K562 (cell line): ENCODE measurements at regions not wholly inside any gene's neighbourhood (a gene's known extent, or its start where the extent isn't known, plus 50 kb on each side); places are given as distances from the start of the nearest gene placed in this dataset.
A peak's percentile ranks its signal among the peaks of the same experiment; 100 is the strongest.

Experiments used
- ADNP ChIP-seq: fragments of 200-800 bp; sonication (Bioruptor generic); IDR thresholded peaks from 2 replicates; pipeline ENCODE4 v1.6.1; 2016; ENCODE audit warnings: missing genetic modification characterization, missing compliant biosample characterization
- CEBPB ChIP-seq: fragments of 450-650 bp; IDR thresholded peaks from 2 replicates; pipeline ENCODE4 v1.6.1; 2016; ENCODE audit warnings: missing genetic modification characterization, missing compliant biosample characterization
- CTBP1 ChIP-seq: fragments of 450-650 bp; IDR thresholded peaks from 2 replicates; pipeline ENCODE4 v1.6.1; 2016; ENCODE audit warnings: borderline replicate concordance
- EZH2 ChIP-seq: IDR thresholded peaks from 2 replicates; pipeline ENCODE4 v1.6.1; 2012; ENCODE audit warnings: low read depth, mild to moderate bottlenecking, inconsistent platforms, low read length, borderline replicate concordance
- GABPA ChIP-seq: fragments of 200-800 bp; sonication (Bioruptor generic); conservative IDR thresholded peaks from 2 replicates; pipeline ENCODE4 v1.6.1; 2016; ENCODE audit warnings: low read depth, missing genetic modification characterization, missing compliant biosample characterization
- HDAC6 ChIP-seq: IDR thresholded peaks from 2 replicates; pipeline ENCODE4 v1.6.1; 2012; ENCODE audit warnings: low read depth, mild to moderate bottlenecking, control low read depth, inconsistent platforms, low read length, moderate library complexity
- KLF13 ChIP-seq: fragments of 450-650 bp; IDR thresholded peaks from 2 replicates; pipeline ENCODE4 v1.6.1; 2016; ENCODE audit warnings: missing genetic modification characterization, low read depth, mild to moderate bottlenecking, missing compliant biosample characterization, moderate library complexity, borderline replicate concordance
- LCOR ChIP-seq: sonication (generic); formaldehyde crosslinking; IDR thresholded peaks from 2 replicates; pipeline ENCODE4 v1.8.0; 2022; ENCODE audit warnings: mild to moderate bottlenecking, missing genetic modification reagents
- LEF1 ChIP-seq: fragments of 450-650 bp; IDR thresholded peaks from 2 replicates; pipeline ENCODE4 v1.6.1; 2016; ENCODE audit warnings: mild to moderate bottlenecking
- MEIS2 ChIP-seq: fragments of 450-650 bp; IDR thresholded peaks from 2 replicates; pipeline ENCODE4 v1.6.1; 2014; ENCODE audit warnings: mild to moderate bottlenecking; ENCODE audit not compliant: partially characterized antibody
- NFIX ChIP-seq: fragments of 250-450 bp; sonication (Bioruptor Pico); IDR thresholded peaks from 2 replicates; pipeline ENCODE4 v1.4.0; 2020; ENCODE audit warnings: low read depth, mild to moderate bottlenecking, moderate library complexity
- NFXL1 ChIP-seq: fragments of 450-650 bp; formaldehyde crosslinking; IDR thresholded peaks from 2 replicates; pipeline ENCODE4 v1.4.0; 2021; ENCODE audit warnings: mild to moderate bottlenecking
- NR1H2 ChIP-seq: sonication (generic); formaldehyde crosslinking; IDR thresholded peaks from 2 replicates; pipeline ENCODE4 v1.4.0; 2020; ENCODE audit warnings: mild to moderate bottlenecking, missing genetic modification reagents
- SIX5 ChIP-seq, 2 experiments: IDR thresholded peaks; 2 replicates each; pipeline ENCODE4 v1.6.1; 2011; ENCODE audit warnings: low read length in 2 of 2, borderline replicate concordance in 1 of 2, low read depth in 1 of 2, mild to moderate bottlenecking in 1 of 2, moderate library complexity in 1 of 2; ENCODE audit not compliant: insufficient read depth in 1 of 2
- SMC3 ChIP-seq: conservative IDR thresholded peaks from 2 replicates; pipeline ENCODE4 v1.6.1; 2011; ENCODE audit warnings: low read depth, low read length, improper control_type of control experiment; ENCODE audit not compliant: insufficient read depth
- THRAP3 ChIP-seq: fragments of 450-650 bp; IDR thresholded peaks from 2 replicates; pipeline ENCODE4 v1.6.1; 2016; ENCODE audit warnings: mild to moderate bottlenecking, inconsistent platforms, borderline replicate concordance
- TF ChIP-seq, protein P1 (sequence below): fragments of 250-450 bp; sonication (Bioruptor Pico); IDR thresholded peaks from 2 replicates; pipeline ENCODE4 v1.5.0; 2021; ENCODE audit warnings: mild to moderate bottlenecking, borderline replicate concordance
- TF ChIP-seq, protein P2 (sequence below), 2 experiments: fragments of 450-650 bp; conservative IDR thresholded peaks; 2 replicates each; pipeline ENCODE4 v1.6.1; 2017; ENCODE audit warnings: mild to moderate bottlenecking in 2 of 2, moderate library complexity in 2 of 2
- TF ChIP-seq, protein P3 (sequence below): fragments of 200-400 bp; formaldehyde crosslinking; IDR thresholded peaks from 2 replicates; pipeline ENCODE4 v1.6.1; 2017; ENCODE audit warnings: mild to moderate bottlenecking, low read depth, low read length, moderate library complexity

DNA sequence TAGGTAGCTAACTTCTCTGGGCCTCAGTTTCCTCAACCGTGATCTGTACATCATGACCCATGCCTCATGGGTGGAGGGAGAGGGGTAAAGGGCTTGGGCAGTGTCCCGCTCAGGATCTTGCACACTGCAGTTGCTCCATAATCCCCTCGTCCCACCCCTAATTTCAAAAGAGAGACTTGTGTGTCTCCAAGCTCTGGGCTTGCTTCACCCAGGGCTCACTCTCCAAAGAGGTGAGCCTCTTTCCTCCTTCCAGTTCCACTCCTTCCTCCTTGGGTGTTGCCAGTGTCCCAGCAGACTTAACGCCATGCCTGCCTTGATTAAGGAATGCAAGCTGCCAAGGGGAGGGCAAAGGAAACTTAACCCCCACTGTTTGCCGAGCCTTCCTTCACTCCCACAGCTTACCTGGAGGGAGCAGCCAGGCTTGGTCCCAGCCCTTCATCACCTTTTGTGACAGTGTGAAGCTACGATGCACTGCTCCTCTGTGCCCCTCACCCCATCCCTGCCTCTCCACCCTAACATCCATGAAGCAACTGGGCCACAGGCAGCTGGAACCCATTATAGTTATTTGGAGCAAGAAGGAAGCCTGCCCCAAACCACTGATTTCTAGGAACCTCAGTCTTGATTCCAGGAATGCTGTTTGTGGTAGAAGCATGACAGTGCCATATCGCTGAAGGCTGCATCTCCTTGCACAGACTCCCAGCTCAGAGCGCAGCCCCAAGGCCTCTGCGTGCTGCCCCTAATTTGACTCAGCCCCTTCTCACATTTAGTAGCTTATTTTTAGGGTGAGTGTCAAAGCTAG lies 363.3 kb downstream of the TNS3 start (continued):
- TF ChIP-seq KLF13 (no peak), GABPA (tag) (no peak), EZH2 (no peak), THRAP3 (no peak), CEBPB (tag) (peak; percentile 17), NFXL1 (CRISPR knock-in tag) (no peak), NFIX (no peak), SIX5 (IDR thresholded peaks at IDR 0.05; ENCODE audit: borderline replicate concordance in 1 of 2, insufficient read depth in 1 of 2, low read depth in 1 of 2, low read length in 2 of 2) (no peak), LCOR (peak; percentile 69; the same call in 1 of the 2 replicates), CTBP1 (peak; percentile 84), MEIS2 (peak; percentile 5), LEF1 (peak; percentile 67; the same call in 1 of the 2 replicates), SMC3 (no peak), ADNP (tag) (no peak), NR1H2 (CRISPR knock-in tag) (no peak), HDAC6 (no peak)
- TF ChIP-seq, protein P1, sequence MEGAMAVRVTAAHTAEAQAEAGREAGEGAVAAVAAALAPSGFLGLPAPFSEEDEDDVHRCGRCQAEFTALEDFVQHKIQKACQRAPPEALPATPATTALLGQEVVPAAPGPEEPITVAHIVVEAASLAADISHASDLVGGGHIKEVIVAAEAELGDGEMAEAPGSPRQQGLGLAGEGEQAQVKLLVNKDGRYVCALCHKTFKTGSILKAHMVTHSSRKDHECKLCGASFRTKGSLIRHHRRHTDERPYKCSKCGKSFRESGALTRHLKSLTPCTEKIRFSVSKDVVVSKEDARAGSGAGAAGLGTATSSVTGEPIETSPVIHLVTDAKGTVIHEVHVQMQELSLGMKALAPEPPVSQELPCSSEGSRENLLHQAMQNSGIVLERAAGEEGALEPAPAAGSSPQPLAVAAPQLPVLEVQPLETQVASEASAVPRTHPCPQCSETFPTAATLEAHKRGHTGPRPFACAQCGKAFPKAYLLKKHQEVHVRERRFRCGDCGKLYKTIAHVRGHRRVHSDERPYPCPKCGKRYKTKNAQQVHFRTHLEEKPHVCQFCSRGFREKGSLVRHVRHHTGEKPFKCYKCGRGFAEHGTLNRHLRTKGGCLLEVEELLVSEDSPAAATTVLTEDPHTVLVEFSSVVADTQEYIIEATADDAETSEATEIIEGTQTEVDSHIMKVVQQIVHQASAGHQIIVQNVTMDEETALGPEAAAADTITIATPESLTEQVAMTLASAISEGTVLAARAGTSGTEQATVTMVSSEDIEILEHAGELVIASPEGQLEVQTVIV (CRISPR knock-in tag) = no peak
- TF ChIP-seq, protein P2, sequence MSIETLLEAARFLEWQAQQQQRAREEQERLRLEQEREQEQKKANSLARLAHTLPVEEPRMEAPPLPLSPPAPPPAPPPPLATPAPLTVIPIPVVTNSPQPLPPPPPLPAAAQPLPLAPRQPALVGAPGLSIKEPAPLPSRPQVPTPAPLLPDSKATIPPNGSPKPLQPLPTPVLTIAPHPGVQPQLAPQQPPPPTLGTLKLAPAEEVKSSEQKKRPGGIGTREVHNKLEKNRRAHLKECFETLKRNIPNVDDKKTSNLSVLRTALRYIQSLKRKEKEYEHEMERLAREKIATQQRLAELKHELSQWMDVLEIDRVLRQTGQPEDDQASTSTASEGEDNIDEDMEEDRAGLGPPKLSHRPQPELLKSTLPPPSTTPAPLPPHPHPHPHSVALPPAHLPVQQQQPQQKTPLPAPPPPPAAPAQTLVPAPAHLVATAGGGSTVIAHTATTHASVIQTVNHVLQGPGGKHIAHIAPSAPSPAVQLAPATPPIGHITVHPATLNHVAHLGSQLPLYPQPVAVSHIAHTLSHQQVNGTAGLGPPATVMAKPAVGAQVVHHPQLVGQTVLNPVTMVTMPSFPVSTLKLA (conservative IDR thresholded peaks at IDR 0.05) = 0 out of 4 replicates have a peak, but pooled peaks of 1 of the 2 experiments have one; percentile 12
- TF ChIP-seq, protein P3, sequence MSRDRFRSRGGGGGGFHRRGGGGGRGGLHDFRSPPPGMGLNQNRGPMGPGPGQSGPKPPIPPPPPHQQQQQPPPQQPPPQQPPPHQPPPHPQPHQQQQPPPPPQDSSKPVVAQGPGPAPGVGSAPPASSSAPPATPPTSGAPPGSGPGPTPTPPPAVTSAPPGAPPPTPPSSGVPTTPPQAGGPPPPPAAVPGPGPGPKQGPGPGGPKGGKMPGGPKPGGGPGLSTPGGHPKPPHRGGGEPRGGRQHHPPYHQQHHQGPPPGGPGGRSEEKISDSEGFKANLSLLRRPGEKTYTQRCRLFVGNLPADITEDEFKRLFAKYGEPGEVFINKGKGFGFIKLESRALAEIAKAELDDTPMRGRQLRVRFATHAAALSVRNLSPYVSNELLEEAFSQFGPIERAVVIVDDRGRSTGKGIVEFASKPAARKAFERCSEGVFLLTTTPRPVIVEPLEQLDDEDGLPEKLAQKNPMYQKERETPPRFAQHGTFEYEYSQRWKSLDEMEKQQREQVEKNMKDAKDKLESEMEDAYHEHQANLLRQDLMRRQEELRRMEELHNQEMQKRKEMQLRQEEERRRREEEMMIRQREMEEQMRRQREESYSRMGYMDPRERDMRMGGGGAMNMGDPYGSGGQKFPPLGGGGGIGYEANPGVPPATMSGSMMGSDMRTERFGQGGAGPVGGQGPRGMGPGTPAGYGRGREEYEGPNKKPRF = no peak
